GM23248 (cell line): ENCODE measurements at regions not wholly inside any gene's neighbourhood (a gene's known extent, or its start where the extent isn't known, plus 50 kb on each side); places are given as distances from the start of the nearest gene placed in this dataset.

Source experiments
- EZH2 ChIP-seq: fragments of 200-600 bp; sonication (generic); IDR thresholded peaks from 2 replicates; pipeline ENCODE4 v1.6.1; 2018; ENCODE audit warnings: antibody characterized with exemption, mild to moderate bottlenecking; ENCODE audit not compliant: insufficient read depth, poor library complexity, severe bottlenecking
- EZH2phosphoT487 ChIP-seq: fragments of 200-600 bp; sonication (generic); IDR thresholded peaks from 2 replicates; pipeline ENCODE4 v1.6.1; 2018; ENCODE audit warnings: antibody characterized with exemption, moderate library complexity, mild to moderate bottlenecking, low read depth; ENCODE audit not compliant: insufficient read depth

- TF ChIP-seq EZH2: no peak
- no peak for TF ChIP-seq EZH2phosphoT487
Observed at GRCh38 chrX:20712811-20713210, 446.1 kb upstream of the RPS6KA3 start.
